ENCODE measurements at regions not wholly inside any gene's neighbourhood (a gene's known extent, or its start where the extent isn't known, plus 50 kb on each side); places are given as distances from the start of the nearest gene placed in this dataset.

GRCh38 chr9:11002705-11003104 lies 389.9 kb upstream of the PTPRD start:
- TF ChIP-seq CTCF (IDR thresholded peaks at IDR 0.05) = no peak
- Histone ChIP-seq H3K9me3 (peaks cover 0 to under 1% of the 10 kb centered on the region in 2 donors), H3K27me3 (no peaks in the 10 kb centered on the region), H3K4me3 (no peak overlapping the region), H3K4me1 (no peaks in the 10 kb centered on the region), H3K36me3 (no peaks in the 10 kb centered on the region), H3K27ac (no peak overlapping the region)
- DNase-seq (no peak), ATAC-seq (no peak)
- intact Hi-C loops (cut with DNase I) = no loop called here

- DNase-seq (no peak), ATAC-seq (no peak)
- Histone ChIP-seq H3K4me3 (no peak overlapping the region), H3K27ac (no peak overlapping the region), H3K4me1 (no peaks in the 10 kb centered on the region), H3K9me3 (peaks cover 0 to 3% of the 10 kb centered on the region in 2 donors), H3K36me3 (no peaks in the 10 kb centered on the region), H3K27me3 (no peaks in the 10 kb centered on the region)
- intact Hi-C loops (cut with DNase I) = no loop called here
- TF ChIP-seq CTCF (IDR thresholded peaks at IDR 0.05) = no peak
Observed at GRCh38 chr9:11003836-11004235, 391.0 kb upstream of the PTPRD start.

GRCh38 chr9:11011696-11012095 lies 398.9 kb upstream of the PTPRD start:
- no peaks in the 10 kb centered on the region for H3K27me3 ChIP-seq
- H3K27ac ChIP-seq = no peak overlapping the region
- peaks cover 0 to 32% of the 10 kb centered on the region in 2 donors for H3K9me3 ChIP-seq
- ATAC-seq (no peak), DNase-seq (no peak)
- no peak overlapping the region for H3K4me3 ChIP-seq
- intact Hi-C loops (cut with DNase I) = no loop called here
- H3K4me1 ChIP-seq = no peaks in the 10 kb centered on the region
- TF ChIP-seq CTCF (IDR thresholded peaks at IDR 0.05) = no peak
- no peaks in the 10 kb centered on the region for H3K36me3 ChIP-seq

- DNase-seq (no peak), ATAC-seq (no peak)
- TF ChIP-seq CTCF (IDR thresholded peaks at IDR 0.05) = no peak
- Histone ChIP-seq H3K36me3 (no peaks in the 10 kb centered on the region), H3K27ac (no peak overlapping the region), H3K9me3 (peaks cover 0 to 25% of the 10 kb centered on the region in 2 donors), H3K4me3 (no peak overlapping the region), H3K27me3 (no peaks in the 10 kb centered on the region), H3K4me1 (no peaks in the 10 kb centered on the region)
- intact Hi-C loops (cut with DNase I) = no loop called here
Observed at GRCh38 chr9:11016081-11016480, 403.3 kb upstream of the PTPRD start.

GRCh38 chr9:11023201-11023600 lies 410.4 kb upstream of the PTPRD start:
- Histone ChIP-seq H3K9me3 (peaks cover 0 to 4% of the 10 kb centered on the region in 2 donors), H3K36me3 (no peaks in the 10 kb centered on the region), H3K27me3 (no peaks in the 10 kb centered on the region), H3K4me1 (no peaks in the 10 kb centered on the region), H3K4me3 (no peak overlapping the region), H3K27ac (no peak overlapping the region)
- no peak for ATAC-seq
- intact Hi-C loops (cut with DNase I) = no loop called here
- TF ChIP-seq CTCF (IDR thresholded peaks at IDR 0.05) = no peak
- no peak for DNase-seq

Measured in left lung (tissue), 4 donors.